ENCODE measurements at regions not wholly inside any gene's neighbourhood (a gene's known extent, or its start where the extent isn't known, plus 50 kb on each side); places are given as distances from the start of the nearest gene placed in this dataset.

DNA sequence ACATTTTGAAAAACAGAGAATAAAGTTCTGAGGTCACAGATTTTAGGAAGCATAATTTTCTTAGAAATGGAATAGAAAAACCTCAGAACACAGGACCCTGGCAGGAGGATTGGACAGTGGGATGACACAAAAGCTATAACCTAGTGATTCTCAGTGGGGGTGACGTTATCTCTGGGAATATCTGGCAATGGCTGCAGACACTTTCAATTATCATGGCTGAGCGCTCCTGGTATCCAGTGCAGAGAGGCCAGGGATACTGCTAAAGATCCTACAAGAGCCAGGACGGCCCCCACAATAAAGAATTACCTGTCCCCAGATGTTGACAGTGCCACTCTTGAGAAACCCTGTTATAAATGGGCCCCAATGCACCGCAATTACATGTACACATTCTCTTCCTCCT, 117.2 kb upstream of the SPRED2 start:
- TF ChIP-seq, protein P1, sequence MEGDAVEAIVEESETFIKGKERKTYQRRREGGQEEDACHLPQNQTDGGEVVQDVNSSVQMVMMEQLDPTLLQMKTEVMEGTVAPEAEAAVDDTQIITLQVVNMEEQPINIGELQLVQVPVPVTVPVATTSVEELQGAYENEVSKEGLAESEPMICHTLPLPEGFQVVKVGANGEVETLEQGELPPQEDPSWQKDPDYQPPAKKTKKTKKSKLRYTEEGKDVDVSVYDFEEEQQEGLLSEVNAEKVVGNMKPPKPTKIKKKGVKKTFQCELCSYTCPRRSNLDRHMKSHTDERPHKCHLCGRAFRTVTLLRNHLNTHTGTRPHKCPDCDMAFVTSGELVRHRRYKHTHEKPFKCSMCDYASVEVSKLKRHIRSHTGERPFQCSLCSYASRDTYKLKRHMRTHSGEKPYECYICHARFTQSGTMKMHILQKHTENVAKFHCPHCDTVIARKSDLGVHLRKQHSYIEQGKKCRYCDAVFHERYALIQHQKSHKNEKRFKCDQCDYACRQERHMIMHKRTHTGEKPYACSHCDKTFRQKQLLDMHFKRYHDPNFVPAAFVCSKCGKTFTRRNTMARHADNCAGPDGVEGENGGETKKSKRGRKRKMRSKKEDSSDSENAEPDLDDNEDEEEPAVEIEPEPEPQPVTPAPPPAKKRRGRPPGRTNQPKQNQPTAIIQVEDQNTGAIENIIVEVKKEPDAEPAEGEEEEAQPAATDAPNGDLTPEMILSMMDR (IDR thresholded peaks at IDR 0.05; ENCODE audit: control extremely low read depth, extremely low read depth, low read depth, missing control alignments) = no peak
- POLR2A ChIA-PET = interaction anchor here (1.0 kb wide), 1 partner anchor 322 kb away, joined by 4 read pairs; the partner anchor contains the start of gene ACTR2
- CTCF ChIA-PET = interaction anchor here (1.5 kb wide), 1 partner anchor 284 kb away, joined by 9 read pairs; no protein-coding TSS in a partner anchor
- no peak for DNase-seq (ENCODE audit: extremely low spot score)

GRCh38 chr2:65549257-65549627, 116.8 kb upstream of the SPRED2 start:
- CTCF ChIA-PET = no interaction called here
- no peak for DNase-seq (ENCODE audit: extremely low spot score)
- POLR2A ChIA-PET = no interaction called here
- TF ChIP-seq, protein P1 (IDR thresholded peaks at IDR 0.05; ENCODE audit: control extremely low read depth, extremely low read depth, low read depth, missing control alignments) = no peak

GRCh38 chr2:65548576-65549256, 116.3 kb upstream of the SPRED2 start:
- TF ChIP-seq, protein P1 (IDR thresholded peaks at IDR 0.05; ENCODE audit: control extremely low read depth, extremely low read depth, low read depth, missing control alignments) = no peak
- ChIA-PET CTCF (no interaction called here), POLR2A (no interaction called here)
- DNase-seq (ENCODE audit: extremely low spot score) = no peak

DNA sequence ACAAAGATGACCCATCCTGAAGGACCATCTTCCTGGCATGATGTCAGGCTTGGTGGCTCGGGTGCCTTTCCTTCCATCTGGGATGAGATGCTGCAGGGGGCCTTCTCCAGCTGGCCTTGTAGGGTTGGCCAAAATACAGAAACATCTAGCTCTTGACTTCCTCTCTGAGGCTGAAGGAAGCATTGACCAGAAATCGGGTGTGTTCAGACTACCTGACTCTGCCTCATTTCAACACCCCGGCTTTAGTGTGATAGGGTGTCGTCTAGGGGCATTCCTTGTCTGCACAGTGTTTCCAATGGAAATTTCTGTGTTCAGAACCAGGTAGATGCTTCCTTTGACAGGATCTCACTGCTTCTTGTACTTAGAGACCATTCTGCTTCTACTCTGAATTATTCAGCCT, 115.7 kb upstream of the SPRED2 start:
- POLR2A ChIA-PET = no interaction called here
- CTCF ChIA-PET = interaction anchor here (1.1 kb wide), 3 partner anchors 26 to 283 kb away, joined by 3 to 4 read pairs (median 3); no protein-coding TSS in a partner anchor
- TF ChIP-seq, protein P1 (IDR thresholded peaks at IDR 0.05; ENCODE audit: control extremely low read depth, extremely low read depth, low read depth, missing control alignments) = no peak
- no peak for DNase-seq (ENCODE audit: extremely low spot score)

DNA sequence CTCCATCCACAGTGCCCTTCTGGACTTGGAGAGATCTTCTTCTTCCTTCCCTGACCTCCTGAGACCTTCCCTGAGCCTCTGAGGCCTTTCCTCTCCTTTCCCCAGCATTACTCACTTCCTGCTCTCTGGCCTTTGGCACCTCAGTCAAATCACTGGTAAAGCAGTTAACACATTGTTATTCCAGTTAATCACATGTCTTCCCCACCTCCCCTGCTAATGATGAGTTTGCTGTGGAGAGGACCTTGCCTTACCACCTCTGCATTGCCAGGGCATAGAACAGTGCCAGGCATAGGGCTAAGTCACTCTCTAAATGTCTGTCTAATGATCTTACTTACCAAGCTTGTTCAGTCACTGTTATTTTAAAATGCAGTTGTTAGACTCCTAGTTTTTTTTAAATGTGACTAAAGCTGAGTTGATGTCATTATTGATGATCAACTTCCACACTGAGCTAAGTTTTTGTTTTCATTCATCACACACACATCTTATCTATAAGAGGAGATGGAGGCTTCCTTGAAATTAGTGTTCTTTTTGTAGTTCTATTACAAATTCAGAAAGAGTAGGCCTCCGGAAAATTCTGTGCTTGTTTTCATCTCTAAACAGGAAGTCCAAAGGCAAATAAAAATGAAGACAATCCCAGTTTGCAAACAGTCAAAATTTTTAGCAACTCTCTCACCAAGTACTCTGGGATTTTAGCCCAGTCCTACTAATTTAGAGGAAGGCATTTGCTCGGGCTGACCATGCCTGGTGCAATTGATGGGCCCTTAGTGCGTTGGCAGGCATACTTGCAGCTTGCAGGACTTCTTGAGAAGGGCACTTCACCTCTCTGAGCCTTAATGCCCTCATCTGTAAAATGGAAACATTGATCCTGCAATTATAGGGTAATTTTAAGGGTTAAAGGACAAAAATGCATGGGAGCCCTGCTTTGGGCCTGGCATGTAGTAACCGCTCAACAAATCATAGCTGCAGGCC, 113.7 kb upstream of the SPRED2 start:
- TF ChIP-seq, protein P1 (IDR thresholded peaks at IDR 0.05; ENCODE audit: control extremely low read depth, extremely low read depth, low read depth, missing control alignments) = no peak
- POLR2A ChIA-PET = no interaction called here

GRCh38 chr2:65541773-65542172, 109.4 kb upstream of the SPRED2 start:
- TF ChIP-seq, protein P1 (IDR thresholded peaks at IDR 0.05; ENCODE audit: control extremely low read depth, extremely low read depth, low read depth, missing control alignments) = no peak
- DNase-seq (ENCODE audit: extremely low spot score) = no peak
- ChIA-PET POLR2A (no interaction called here), CTCF (interaction anchor here (1.1 to 1.6 kb wide), 3 partner anchors 11 to 32 kb away, joined by 3 to 5 read pairs (median 3); no protein-coding TSS in a partner anchor)

More for the DNA sequence above, 113.7 kb upstream of the SPRED2 start:
- CTCF ChIA-PET = interaction anchor here (0.8 to 1.5 kb wide), 2 partner anchors 16 to 481 kb away, joined by 3 read pairs; no protein-coding TSS in a partner anchor
- no peak for DNase-seq (ENCODE audit: extremely low spot score)

Measured in GM10248 (cell line).